AG09319 (cell line): ENCODE measurements at regions not wholly inside any gene's neighbourhood (a gene's known extent, or its start where the extent isn't known, plus 50 kb on each side); places are given as distances from the start of the nearest gene placed in this dataset.
A peak's percentile ranks its signal among the peaks of the same experiment; 100 is the strongest.

ENCODE experiments used
- DNase-seq: peaks from one replicate; pipeline ENCODE4 v3.0.0-alpha.2; 2010; ENCODE audit warnings: low read depth; ENCODE audit errors: extremely low read depth
- CTCF ChIP-seq: IDR thresholded peaks from 2 replicates; pipeline ENCODE4 v1.5.1; 2011; ENCODE audit warnings: low read depth, mild to moderate bottlenecking, inconsistent platforms, low read length, moderate library complexity

- DNase-seq = no peak
- TF ChIP-seq CTCF = no peak
Measured at GRCh38 chr13:83423861-83424260, 458.4 kb downstream of the SLITRK1 start.

GRCh38 chr13:83423381-83423780, 458.9 kb downstream of the SLITRK1 start:
- no peak for TF ChIP-seq CTCF
- no peak for DNase-seq

DNA sequence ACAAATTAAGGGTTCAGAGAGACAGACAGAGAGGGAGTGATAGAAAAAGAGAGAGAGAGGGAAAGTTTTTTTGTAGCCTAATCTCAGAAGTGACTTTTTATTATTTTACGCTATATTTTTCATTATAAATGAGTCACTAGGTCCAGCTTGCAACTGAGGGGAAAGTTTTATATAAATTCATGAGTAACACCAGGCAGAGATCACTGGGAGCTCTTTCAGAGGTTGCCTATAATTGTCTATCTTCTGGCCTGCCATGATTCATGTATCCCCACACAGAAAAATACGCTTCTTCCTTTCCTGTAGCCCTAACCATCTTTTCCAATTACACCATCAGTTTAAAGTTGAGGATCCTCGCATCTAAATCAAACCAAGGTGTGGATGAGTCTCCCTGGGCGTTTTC, 467.9 kb downstream of the SLITRK1 start:
- no peak for DNase-seq
- TF ChIP-seq CTCF = no peak

GRCh38 chr13:83386609-83387008, 495.7 kb downstream of the SLITRK1 start:
- no peak for DNase-seq
- no peak for TF ChIP-seq CTCF

- TF ChIP-seq CTCF = no peak
- no peak for DNase-seq
Measured at GRCh38 chr13:83378908-83379307, 503.4 kb downstream of the SLITRK1 start.

GRCh38 chr13:83377491-83377890, 504.8 kb downstream of the SLITRK1 start:
- peak; percentile 24 for DNase-seq
- TF ChIP-seq CTCF = no peak

DNA sequence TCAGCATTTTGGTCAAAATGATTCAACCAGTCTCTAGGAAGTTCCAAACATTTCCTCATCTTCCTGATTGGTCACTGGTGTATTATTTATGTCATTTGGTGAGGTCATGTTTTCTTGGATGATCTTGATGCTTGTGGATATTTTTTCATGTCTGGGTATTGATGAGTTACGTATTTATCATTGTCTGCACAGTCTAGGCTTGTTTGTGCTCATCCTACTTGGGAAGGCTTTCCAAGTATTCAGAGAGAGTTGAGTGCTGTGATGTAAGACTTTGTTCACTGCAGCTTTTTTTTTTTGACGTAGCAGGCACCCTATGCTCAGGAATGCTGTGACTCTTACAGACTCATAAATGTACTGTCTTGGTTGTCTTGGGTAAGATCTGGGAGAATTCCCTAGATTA, 509.5 kb downstream of the SLITRK1 start:
- TF ChIP-seq CTCF = no peak
- DNase-seq = no peak
